H1 (cell line): ENCODE measurements at regions not wholly inside any gene's neighbourhood (a gene's known extent, or its start where the extent isn't known, plus 50 kb on each side); places are given as distances from the start of the nearest gene placed in this dataset.

Experiments
- NRF1 ChIP-seq: IDR thresholded peaks from 2 replicates; pipeline ENCODE4 v1.6.1; 2011; ENCODE audit warnings: mild to moderate bottlenecking, low read depth, low read length, improper control_type of control experiment
- SUZ12 ChIP-seq: fragments of 200-600 bp; sonication (generic); IDR thresholded peaks from 2 replicates; pipeline ENCODE4 v1.6.1; 2012; ENCODE audit warnings: mild to moderate bottlenecking, inconsistent platforms, low read length, moderate library complexity, mixed read lengths

GRCh38 chr6:21808551-21809242, 215.1 kb downstream of the SOX4 start (continued):
- TF ChIP-seq SUZ12 (no peak), NRF1 (no peak)
- TF ChIP-seq, all 59 proteins: peak for 0
